ENCODE measurements at regions not wholly inside any gene's neighbourhood (a gene's known extent, or its start where the extent isn't known, plus 50 kb on each side); places are given as distances from the start of the nearest gene placed in this dataset.

DNA sequence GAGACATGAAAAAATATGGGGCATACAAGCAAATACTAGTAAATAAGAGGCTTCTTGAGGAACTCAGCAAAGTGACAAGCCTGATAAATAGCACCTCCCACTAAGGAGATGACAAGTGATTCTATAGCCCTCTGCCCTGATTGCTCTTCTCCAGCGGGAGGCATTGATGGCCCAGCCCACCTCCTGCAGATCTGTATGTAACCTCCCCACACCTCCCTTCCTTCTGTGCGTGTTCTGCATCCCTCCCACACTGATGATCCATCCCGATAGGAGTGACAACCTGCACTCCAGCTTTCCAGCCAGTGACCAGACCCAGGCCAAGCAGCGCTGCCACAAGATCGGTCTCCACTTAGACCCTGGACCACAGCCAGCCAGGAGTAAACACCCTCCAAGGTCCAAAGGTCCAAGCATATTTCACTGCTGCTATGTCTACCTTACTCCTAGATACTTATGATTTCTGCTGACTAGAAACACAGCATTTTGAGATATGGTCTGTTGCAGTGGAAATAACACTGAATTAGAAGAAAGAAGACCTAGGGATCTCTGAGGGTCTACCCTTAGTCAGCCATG lies 176.1 kb downstream of the BRINP2 start:
- DNase-seq (ENCODE audit: low read depth) = no peak

DNA sequence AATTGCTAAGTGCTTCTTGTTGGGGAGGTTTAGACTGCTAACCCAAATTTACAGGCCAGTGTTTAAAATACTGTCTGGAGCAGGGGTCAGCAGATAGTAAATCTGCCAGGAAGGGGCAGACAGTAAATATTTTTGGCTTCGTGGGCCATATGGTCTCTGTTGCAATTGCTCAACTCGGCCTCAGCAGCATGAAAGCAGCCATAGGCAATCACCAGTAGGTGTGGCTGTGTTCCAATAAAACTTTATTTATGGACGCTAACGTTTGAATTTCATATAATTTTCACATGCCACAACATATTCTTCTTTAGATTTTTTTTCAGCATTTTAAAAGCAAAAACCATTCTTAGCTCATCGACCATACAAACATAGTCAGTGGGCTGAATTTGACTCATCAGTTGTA lies 172.7 kb downstream of the BRINP2 start:
- DNase-seq (ENCODE audit: low read depth) = no peak

DNA sequence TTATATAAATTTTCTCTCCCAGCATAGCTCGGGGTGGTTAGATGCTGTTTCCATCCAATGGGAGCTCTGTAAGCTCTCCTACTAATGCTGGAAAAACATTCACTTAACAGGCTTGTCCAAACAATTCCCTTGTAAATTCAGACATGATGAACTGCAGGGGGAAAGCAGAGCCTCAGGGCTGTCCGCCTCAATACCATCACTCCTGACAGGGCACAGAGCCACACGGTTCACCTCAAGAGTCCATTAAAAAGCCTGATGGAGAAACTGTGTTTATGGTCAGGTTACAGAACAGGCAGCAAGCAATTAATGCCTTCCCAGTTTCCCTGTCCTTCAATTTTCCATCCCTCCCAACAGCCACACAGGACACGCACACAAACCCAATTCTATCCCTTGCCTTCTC lies 171.0 kb downstream of the BRINP2 start:
- no peak for DNase-seq (ENCODE audit: low read depth)

DNA sequence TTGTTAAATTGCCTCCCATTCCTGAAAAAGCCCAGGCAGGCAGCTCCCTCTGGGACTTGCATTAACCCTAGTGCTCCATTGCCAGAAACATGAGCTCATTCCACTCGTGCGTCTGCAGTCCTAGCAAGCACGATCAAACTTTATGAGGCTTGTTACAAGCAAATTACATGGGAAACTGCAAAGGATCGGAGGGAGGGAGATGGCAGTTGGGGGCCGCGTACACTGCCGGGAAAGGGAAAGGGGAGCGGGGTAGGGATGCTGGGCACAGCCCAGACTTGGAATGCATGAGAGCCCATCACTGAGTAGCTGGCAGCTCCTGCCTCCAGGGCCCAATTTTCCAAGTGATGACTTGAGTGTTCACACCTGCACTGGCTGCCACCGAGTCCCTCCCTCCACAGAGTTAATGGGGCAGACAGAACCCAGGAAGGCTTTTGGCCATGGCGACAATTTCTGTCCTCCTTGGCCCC lies 169.9 kb downstream of the BRINP2 start:
- peak; percentile 26 for DNase-seq (ENCODE audit: low read depth)

DNA sequence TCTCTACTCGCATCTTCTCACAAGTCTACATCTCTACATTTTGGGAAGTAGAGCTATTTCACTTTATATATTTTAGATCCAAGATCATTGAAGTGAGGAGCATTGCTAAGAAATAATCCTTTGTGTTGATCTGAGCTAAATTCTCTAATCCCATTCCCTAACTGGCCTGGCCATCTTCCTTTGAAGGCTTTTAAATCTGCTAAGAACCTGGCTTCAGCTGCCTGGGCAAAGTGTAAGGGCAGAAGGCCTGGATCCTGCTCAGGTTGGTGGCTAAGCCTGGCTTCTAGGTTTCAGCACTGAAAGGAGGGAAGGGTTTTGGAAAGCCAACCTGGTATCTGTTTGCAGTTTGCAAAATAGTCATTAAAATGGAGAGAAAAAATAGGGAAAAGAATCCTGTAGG lies 167.6 kb downstream of the BRINP2 start:
- no peak for DNase-seq (ENCODE audit: low read depth)

DNA sequence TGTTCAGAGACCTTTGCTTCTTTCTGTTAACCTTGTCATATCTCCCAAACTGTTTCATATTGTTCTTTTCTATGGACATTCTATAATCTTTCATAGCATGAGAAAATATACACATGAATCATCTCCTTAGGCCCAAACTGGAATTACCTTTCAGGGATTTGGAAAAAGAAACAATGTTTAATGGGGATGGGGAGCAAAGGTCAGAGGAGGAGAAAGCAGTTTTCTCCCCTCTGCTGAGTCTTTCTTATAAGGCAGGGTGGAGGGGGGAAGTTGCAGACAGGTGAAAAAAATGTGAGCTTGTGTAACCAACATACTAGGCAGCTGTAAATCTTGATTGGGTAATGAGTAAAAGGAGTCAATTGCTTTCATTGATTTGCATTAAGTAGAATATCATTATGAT lies 164.1 kb downstream of the BRINP2 start:
- no peak for DNase-seq (ENCODE audit: low read depth)

DNA sequence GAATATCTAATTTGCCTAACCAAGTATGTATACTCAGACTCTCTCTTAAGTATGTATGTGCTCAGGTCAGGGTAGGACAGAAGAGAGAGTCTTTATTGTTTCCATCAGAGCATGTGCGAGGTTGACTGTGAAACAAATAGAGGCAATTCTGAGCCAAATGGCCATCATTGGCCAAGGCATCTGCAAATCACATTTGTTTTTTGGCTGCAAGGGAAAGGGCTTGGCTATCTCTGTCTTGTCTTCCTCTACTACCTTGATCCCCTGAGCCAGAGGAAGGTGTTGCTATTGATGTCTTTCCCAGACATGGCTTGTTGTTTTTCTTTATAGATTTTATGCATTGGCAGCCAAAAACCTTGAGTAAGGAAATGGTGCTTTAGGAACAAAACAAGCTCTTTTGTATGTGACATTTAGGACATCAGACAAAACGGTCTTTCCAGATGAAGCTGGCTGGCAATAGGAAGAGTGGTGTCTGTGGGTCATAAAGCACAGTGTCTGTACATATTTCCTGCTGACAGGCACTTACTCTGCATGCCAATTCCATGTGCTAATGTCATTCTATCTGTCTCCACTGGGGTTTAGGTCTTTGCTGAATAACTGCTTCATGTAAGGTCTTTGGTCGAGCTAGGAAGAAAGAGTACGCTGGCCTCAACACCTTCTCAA lies 163.3 kb downstream of the BRINP2 start:
- DNase-seq (ENCODE audit: low read depth) = no peak

All from renal cortical epithelial cell (primary cell).